DND-41 (cell line): ENCODE measurements at regions not wholly inside any gene's neighbourhood (a gene's known extent, or its start where the extent isn't known, plus 50 kb on each side); places are given as distances from the start of the nearest gene placed in this dataset.

ENCODE experiments used
- ATAC-seq: fragments of 200-7000 bp; cut with Tn5 transposase; 3 replicates; pipeline ENCODE4 v1.9.1; 2021; ENCODE audit warnings: low read depth; ENCODE audit not compliant: insufficient read depth
- DNase-seq: peaks from one replicate; pipeline ENCODE4 v3.0.0-alpha.2; 2020
- H2AFZ ChIP-seq: 2 replicates; pipeline ENCODE4 v1.6.0; 2012; ENCODE audit warnings: low read depth, low read length
- H3K27ac ChIP-seq: 2 replicates; pipeline ENCODE4 v1.5.1; 2012; ENCODE audit warnings: low read length, inconsistent platforms
- H3K27me3 ChIP-seq: fragments of 200-600 bp; sonication (generic); 2 replicates; pipeline ENCODE4 v1.6.0; 2012; ENCODE audit warnings: low read length, mild to moderate bottlenecking, inconsistent platforms; ENCODE audit not compliant: insufficient read depth, poor library complexity
- H3K36me3 ChIP-seq: 2 replicates; pipeline ENCODE4 v1.5.1; 2012; ENCODE audit warnings: low read length, inconsistent platforms; ENCODE audit not compliant: insufficient read depth
- H3K4me1 ChIP-seq: 2 replicates; pipeline ENCODE4 v1.5.1; 2012; ENCODE audit warnings: mild to moderate bottlenecking, low read length; ENCODE audit not compliant: insufficient read depth
- H3K4me2 ChIP-seq: 2 replicates; pipeline ENCODE4 v1.6.0; 2012; ENCODE audit warnings: mild to moderate bottlenecking, moderate library complexity, low read length, inconsistent platforms; ENCODE audit not compliant: insufficient read depth
- H3K4me3 ChIP-seq, 2 experiments: fragments of 200-600 bp in 1 of 2; shearing (Covaris generic) in 1 of 2; 2 replicates each; pipeline ENCODE4 v1.5.1; 2012 to 2016; ENCODE audit warnings: inconsistent platforms in 2 of 2, low read length in 2 of 2, mild to moderate bottlenecking in 2 of 2, low read depth in 1 of 2, moderate library complexity in 1 of 2
- H3K79me2 ChIP-seq: 2 replicates; pipeline ENCODE4 v1.6.0; 2012; ENCODE audit warnings: low read length, inconsistent platforms; ENCODE audit not compliant: insufficient read depth
- H3K9ac ChIP-seq: 2 replicates; pipeline ENCODE4 v1.6.0; 2012; ENCODE audit warnings: low read depth, mild to moderate bottlenecking, inconsistent platforms, low read length, moderate library complexity
- H3K9me3 ChIP-seq: 2 replicates; pipeline ENCODE4 v1.5.1; 2012; ENCODE audit warnings: low read length, moderate library complexity, mild to moderate bottlenecking, inconsistent platforms; ENCODE audit not compliant: insufficient read depth, severe bottlenecking
- H4K20me1 ChIP-seq: 2 replicates; pipeline ENCODE4 v1.6.0; 2012; ENCODE audit warnings: low read length; ENCODE audit not compliant: insufficient read depth
- CTCF ChIP-seq: IDR thresholded peaks from 2 replicates; pipeline ENCODE4 v1.5.1; 2012; ENCODE audit warnings: borderline replicate concordance, low read length, moderate library complexity, mild to moderate bottlenecking; ENCODE audit not compliant: poor library complexity, severe bottlenecking; ENCODE audit errors: extremely low read depth
- EZH2 ChIP-seq: IDR thresholded peaks from 3 replicates; pipeline ENCODE4 v1.6.1; 2012; ENCODE audit warnings: borderline replicate concordance, low read depth, mild to moderate bottlenecking, moderate library complexity, low read length, inconsistent platforms; ENCODE audit not compliant: severe bottlenecking

GRCh38 chr21:33987461-33987860 is 71.9 kb upstream of the ATP5PO start:
- DNase-seq (no peak), ATAC-seq (no peak)
- Histone ChIP-seq H3K27me3 (no peaks in the 10 kb centered on the region), H3K27ac (no peak overlapping the region), H3K4me2 (no peak overlapping the region), H3K79me2 (no peaks in the 10 kb centered on the region), H2AFZ (no peak overlapping the region), H3K36me3 (no peaks in the 10 kb centered on the region), H3K4me1 (no peaks in the 10 kb centered on the region), H3K9ac (no peak overlapping the region), H3K9me3 (no peaks in the 10 kb centered on the region), H3K4me3 (no peak overlapping the region), H4K20me1 (no peaks in the 10 kb centered on the region)
- no peak for TF ChIP-seq CTCF
- no peak for TF ChIP-seq EZH2

GRCh38 chr21:33985117-33986050 is 69.8 kb upstream of the ATP5PO start:
- no peaks in the 10 kb centered on the region for H3K9me3 ChIP-seq
- no peak overlapping the region for H3K4me3 ChIP-seq
- no peak for TF ChIP-seq CTCF
- TF ChIP-seq EZH2, result no peak
- no peaks in the 10 kb centered on the region for H3K79me2 ChIP-seq
- no peaks in the 10 kb centered on the region for H4K20me1 ChIP-seq
- no peaks in the 10 kb centered on the region for H3K36me3 ChIP-seq
- ATAC-seq (0 out of 3 replicates have a peak, but pooled peaks have one; percentile 19), DNase-seq (no peak)
- no peak overlapping the region for H3K9ac ChIP-seq
- 0 out of 2 replicates have a peak overlapping the region, but pooled peaks have one; percentile 17 for H3K27ac ChIP-seq
- H3K4me1 ChIP-seq, result no peaks in the 10 kb centered on the region
- H3K4me2 ChIP-seq, result no peak overlapping the region
- no peaks in the 10 kb centered on the region for H3K27me3 ChIP-seq
- no peak overlapping the region for H2AFZ ChIP-seq

- ATAC-seq (no peak), DNase-seq (no peak)
- H3K4me1 ChIP-seq, result peaks cover 2% of the 10 kb centered on the region; the same call in 1 of the 2 replicates
- H3K4me2 ChIP-seq, result no peak overlapping the region
- H2AFZ ChIP-seq, result no peak overlapping the region
- no peaks in the 10 kb centered on the region for H3K36me3 ChIP-seq
- no peak overlapping the region for H3K27ac ChIP-seq
- H3K79me2 ChIP-seq, result no peaks in the 10 kb centered on the region
- no peak overlapping the region for H3K4me3 ChIP-seq
- no peak overlapping the region for H3K9ac ChIP-seq
- no peaks in the 10 kb centered on the region for H4K20me1 ChIP-seq
- H3K9me3 ChIP-seq, result no peaks in the 10 kb centered on the region
- TF ChIP-seq CTCF, result no peak
- TF ChIP-seq EZH2, result no peak
- H3K27me3 ChIP-seq, result no peaks in the 10 kb centered on the region
These were observed 68.4 kb upstream of the ATP5PO start for GRCh38 chr21:33984021-33984481.
